Vagina (tissue), 2 donors: ENCODE measurements at regions not wholly inside any gene's neighbourhood (a gene's known extent, or its start where the extent isn't known, plus 50 kb on each side); places are given as distances from the start of the nearest gene placed in this dataset.

Experiments
- POLR2AphosphoS5 ChIP-seq, 2 donors: sonication (generic); formaldehyde crosslinking; IDR thresholded peaks; one replicate each; pipeline ENCODE4 v1.9.0; 2017; ENCODE audit warnings: antibody characterized with exemption in 2 of 2, mild to moderate bottlenecking in 2 of 2, low read depth in 1 of 2; ENCODE audit not compliant: insufficient read depth in 1 of 2
- TF ChIP-seq, protein P1 (sequence below), 3 experiments: fragments of 450-650 bp in 2 of 3; fragments of 200-600 bp in 1 of 3; sonication (generic) in 1 of 3; IDR thresholded peaks; one replicate each; pipeline ENCODE4 v1.5.1; 2017 to 2019; ENCODE audit warnings: antibody characterized with exemption in 3 of 3, mild to moderate bottlenecking in 2 of 3, moderate library complexity in 2 of 3

- TF ChIP-seq POLR2AphosphoS5 (IDR thresholded peaks at IDR 0.05; ENCODE audit: insufficient read depth in 1 of 2, low read depth in 1 of 2): no peak
- TF ChIP-seq, protein P1, sequence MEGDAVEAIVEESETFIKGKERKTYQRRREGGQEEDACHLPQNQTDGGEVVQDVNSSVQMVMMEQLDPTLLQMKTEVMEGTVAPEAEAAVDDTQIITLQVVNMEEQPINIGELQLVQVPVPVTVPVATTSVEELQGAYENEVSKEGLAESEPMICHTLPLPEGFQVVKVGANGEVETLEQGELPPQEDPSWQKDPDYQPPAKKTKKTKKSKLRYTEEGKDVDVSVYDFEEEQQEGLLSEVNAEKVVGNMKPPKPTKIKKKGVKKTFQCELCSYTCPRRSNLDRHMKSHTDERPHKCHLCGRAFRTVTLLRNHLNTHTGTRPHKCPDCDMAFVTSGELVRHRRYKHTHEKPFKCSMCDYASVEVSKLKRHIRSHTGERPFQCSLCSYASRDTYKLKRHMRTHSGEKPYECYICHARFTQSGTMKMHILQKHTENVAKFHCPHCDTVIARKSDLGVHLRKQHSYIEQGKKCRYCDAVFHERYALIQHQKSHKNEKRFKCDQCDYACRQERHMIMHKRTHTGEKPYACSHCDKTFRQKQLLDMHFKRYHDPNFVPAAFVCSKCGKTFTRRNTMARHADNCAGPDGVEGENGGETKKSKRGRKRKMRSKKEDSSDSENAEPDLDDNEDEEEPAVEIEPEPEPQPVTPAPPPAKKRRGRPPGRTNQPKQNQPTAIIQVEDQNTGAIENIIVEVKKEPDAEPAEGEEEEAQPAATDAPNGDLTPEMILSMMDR (IDR thresholded peaks at IDR 0.05): no peak
Measured at GRCh38 chr18:40469316-40469715, 1485.7 kb upstream of the PIK3C3 start.
